HEK293T (cell line): ENCODE measurements at regions not wholly inside any gene's neighbourhood (a gene's known extent, or its start where the extent isn't known, plus 50 kb on each side); places are given as distances from the start of the nearest gene placed in this dataset.

Source experiments
- CTCF ChIA-PET: fragments of 350-600 bp; formaldehyde crosslinking; extraction: SDS; loops from one replicate; lab custom pipeline; 2021; ENCODE audit warnings: antibody characterized with exemption, inconsistent platforms; lab: Yijun Ruan, JAX
- POLR2A ChIA-PET: fragments of 350-600 bp; formaldehyde crosslinking; extraction: SDS; loops from one replicate; lab custom pipeline; 2020; ENCODE audit warnings: antibody characterized with exemption, inconsistent platforms; lab: Yijun Ruan, JAX
- DNase-seq: peaks from one replicate; pipeline ENCODE4 v3.0.0; 2012; ENCODE audit warnings: mixed read lengths; ENCODE audit errors: extremely low spot score
- ARNT ChIP-seq: fragments of 450-650 bp; IDR thresholded peaks from 2 replicates; pipeline ENCODE4 v1.6.1; 2017; ENCODE audit warnings: mild to moderate bottlenecking
- BHLHE40 ChIP-seq: fragments of 450-650 bp; IDR thresholded peaks from 2 replicates; pipeline ENCODE4 v1.6.1; 2016; ENCODE audit warnings: mild to moderate bottlenecking, moderate library complexity, borderline replicate concordance
- CTBP1 ChIP-seq: fragments of 450-650 bp; IDR thresholded peaks from 2 replicates; pipeline ENCODE4 v1.6.1; 2016; ENCODE audit warnings: borderline replicate concordance
- ELF4 ChIP-seq: fragments of 450-650 bp; IDR thresholded peaks from 2 replicates; pipeline ENCODE4 v1.6.1; 2017; ENCODE audit warnings: antibody characterized with exemption
- FOXA1 ChIP-seq: fragments of 450-650 bp; IDR thresholded peaks from 2 replicates; pipeline ENCODE4 v1.6.1; 2016; ENCODE audit warnings: mild to moderate bottlenecking
- FOXK2 ChIP-seq: fragments of 450-650 bp; IDR thresholded peaks from 2 replicates; pipeline ENCODE4 v1.6.1; 2016; ENCODE audit warnings: mild to moderate bottlenecking
- FOXM1 ChIP-seq: fragments of 450-650 bp; IDR thresholded peaks from 2 replicates; pipeline ENCODE4 v1.6.1; 2017; ENCODE audit warnings: mild to moderate bottlenecking, borderline replicate concordance
- HDGF ChIP-seq: fragments of 450-650 bp; IDR thresholded peaks from 2 replicates; pipeline ENCODE4 v1.6.1; 2017; ENCODE audit warnings: antibody characterized with exemption, borderline replicate concordance
- L3MBTL2 ChIP-seq: fragments of 450-650 bp; conservative IDR thresholded peaks from 2 replicates; pipeline ENCODE4 v1.6.1; 2016; ENCODE audit warnings: mild to moderate bottlenecking
- LEF1 ChIP-seq: fragments of 450-650 bp; IDR thresholded peaks from 2 replicates; pipeline ENCODE4 v1.6.1; 2017; ENCODE audit warnings: mild to moderate bottlenecking, borderline replicate concordance
- NFRKB ChIP-seq: fragments of 450-650 bp; IDR thresholded peaks from 2 replicates; pipeline ENCODE4 v1.6.1; 2016; ENCODE audit warnings: mild to moderate bottlenecking, moderate library complexity
- PKNOX1 ChIP-seq: fragments of 450-650 bp; IDR thresholded peaks from 2 replicates; pipeline ENCODE4 v1.6.1; 2016
- SP1 ChIP-seq: fragments of 450-650 bp; IDR thresholded peaks from 2 replicates; pipeline ENCODE4 v1.6.1; 2017
- SUZ12 ChIP-seq: fragments of 450-650 bp; IDR thresholded peaks from 2 replicates; pipeline ENCODE4 v1.6.1; 2016; ENCODE audit warnings: mild to moderate bottlenecking
- TARDBP ChIP-seq: fragments of 450-650 bp; IDR thresholded peaks from 2 replicates; pipeline ENCODE4 v1.6.1; 2016
- ZNF384 ChIP-seq: fragments of 450-650 bp; IDR thresholded peaks from 2 replicates; pipeline ENCODE4 v1.6.1; 2016

GRCh38 chrX:39443240-39443639, 642.0 kb downstream of the MID1IP1 start:
- CTCF ChIA-PET = no interaction called here
- POLR2A ChIA-PET = no interaction called here
- no peak for DNase-seq

GRCh38 chrX:39445336-39445735, 644.1 kb downstream of the MID1IP1 start:
- POLR2A ChIA-PET = no interaction called here
- CTCF ChIA-PET = interaction anchor here (0.6 to 1.0 kb wide), 3 partner anchors 13 to 1332 kb away, joined by 3 to 13 read pairs (median 9); no protein-coding TSS in a partner anchor
- TF ChIP-seq ARNT = no peak
- TF ChIP-seq L3MBTL2 = no peak
- peak; percentile 44 for DNase-seq

More at GRCh38 chrX:39443240-39443639, 642.0 kb downstream of the MID1IP1 start:
- no peak for TF ChIP-seq FOXM1
- TF ChIP-seq NFRKB = no peak
- TF ChIP-seq SP1 = no peak
- no peak for TF ChIP-seq L3MBTL2
- no peak for TF ChIP-seq TARDBP
- TF ChIP-seq ELF4 = no peak
- TF ChIP-seq ARNT = no peak
- TF ChIP-seq PKNOX1 = no peak
- no peak for TF ChIP-seq HDGF
- TF ChIP-seq SUZ12 = no peak

GRCh38 chrX:39449352-39449751, 648.1 kb downstream of the MID1IP1 start:
- no peak for TF ChIP-seq FOXK2
- TF ChIP-seq FOXM1 = no peak
- TF ChIP-seq SP1 = no peak
- TF ChIP-seq PKNOX1 = no peak
- no peak for TF ChIP-seq NFRKB
- TF ChIP-seq ARNT = no peak
- TF ChIP-seq TARDBP = no peak
- TF ChIP-seq FOXA1 = no peak
- no peak for TF ChIP-seq HDGF
- no peak for TF ChIP-seq SUZ12
- TF ChIP-seq ELF4 = no peak
- TF ChIP-seq CTBP1 = no peak
- TF ChIP-seq BHLHE40 = no peak
- ChIA-PET POLR2A (no interaction called here), CTCF (no interaction called here)
- DNase-seq = no peak

GRCh38 chrX:39450234-39450977, 647.4 kb downstream of the BCOR start:
- no peak for TF ChIP-seq SP1
- TF ChIP-seq TARDBP = no peak
- no peak for TF ChIP-seq LEF1
- TF ChIP-seq PKNOX1 = no peak
- no peak for TF ChIP-seq NFRKB
- TF ChIP-seq ZNF384 = no peak
- no peak for TF ChIP-seq L3MBTL2
- no peak for TF ChIP-seq CTBP1
- TF ChIP-seq SUZ12 = no peak
- no peak for TF ChIP-seq ELF4
- no peak for TF ChIP-seq FOXM1
- TF ChIP-seq FOXA1 = no peak
- no peak for TF ChIP-seq BHLHE40
- ChIA-PET POLR2A (no interaction called here), CTCF (no interaction called here)
- no peak for DNase-seq

GRCh38 chrX:39451046-39451445, 646.7 kb downstream of the BCOR start:
- no peak for DNase-seq
- POLR2A ChIA-PET = no interaction called here
- CTCF ChIA-PET = no interaction called here
- TF ChIP-seq TARDBP (no peak), CTBP1 (no peak), ELF4 (no peak), LEF1 (no peak), NFRKB (no peak), FOXA1 (no peak), HDGF (no peak), BHLHE40 (no peak), FOXK2 (no peak), SUZ12 (no peak)

GRCh38 chrX:39452401-39452800, 645.4 kb downstream of the BCOR start:
- CTCF ChIA-PET = no interaction called here
- no peak for DNase-seq
- no peak for TF ChIP-seq ELF4
- no peak for TF ChIP-seq NFRKB
- TF ChIP-seq L3MBTL2 = no peak
- TF ChIP-seq PKNOX1 = no peak
- TF ChIP-seq SUZ12 = no peak
- no peak for TF ChIP-seq ZNF384
- no peak for TF ChIP-seq FOXA1
- no peak for TF ChIP-seq CTBP1
- TF ChIP-seq FOXM1 = no peak
- TF ChIP-seq BHLHE40 = no peak
- no peak for TF ChIP-seq ARNT
- no peak for TF ChIP-seq LEF1
- TF ChIP-seq HDGF = no peak
- no peak for TF ChIP-seq TARDBP
- TF ChIP-seq FOXK2 = no peak
- TF ChIP-seq SP1 = no peak
- POLR2A ChIA-PET = no interaction called here
